Stomach (tissue), 8 donors: ENCODE measurements at regions not wholly inside any gene's neighbourhood (a gene's known extent, or its start where the extent isn't known, plus 50 kb on each side); places are given as distances from the start of the nearest gene placed in this dataset.
"Not testable (repeated sequence)": the region's sequence is repeated elsewhere in the genome, so short reads cannot be mapped to it uniquely, and the experiment has no call there.

Experiments
- DNase-seq, 2 donors: peaks; one replicate each; pipeline versions ENCODE4 v3.0.0 to v3.0.0-alpha.2; 2013 to 2019
- H3K27ac ChIP-seq, 5 donors: fragments of 200-600 bp in 4 of 5; sonication (generic) in 4 of 5; one replicate each; pipeline ENCODE4 v1.5.1; 2013 to 2019; ENCODE audit warnings: mild to moderate bottlenecking in 1 of 5, moderate library complexity in 1 of 5
- H3K27me3 ChIP-seq, 3 donors: fragments of 200-600 bp; sonication (generic); one replicate each; pipeline ENCODE4 v1.5.1; 2017 to 2019; ENCODE audit warnings: mixed run types in 1 of 3
- H3K36me3 ChIP-seq, 4 donors: fragments of 200-600 bp; sonication (generic); 1 replicate in 3 of 4; 2 replicates in 1 of 4; pipeline ENCODE4 v1.5.1; 2016 to 2019
- H3K4me1 ChIP-seq, 4 donors: fragments of 200-600 bp; sonication (generic); one replicate each; pipeline ENCODE4 v1.5.1; 2016 to 2019
- H3K4me3 ChIP-seq, 4 donors: fragments of 200-600 bp; sonication (generic) in 3 of 4; one replicate each; pipeline ENCODE4 v1.5.1; 2016 to 2019; ENCODE audit warnings: mild to moderate bottlenecking in 1 of 4
- H3K9me3 ChIP-seq, 4 donors: fragments of 200-600 bp; sonication (generic); one replicate each; pipeline ENCODE4 v1.5.1; 2016 to 2019
- EP300 ChIP-seq: sonication (generic); formaldehyde crosslinking; IDR thresholded peaks from one replicate; pipeline ENCODE4 v1.6.1; 2017; ENCODE audit warnings: antibody characterized with exemption
- POLR2A ChIP-seq, 4 donors: fragments of 450-650 bp; IDR thresholded peaks; one replicate each; pipeline ENCODE4 v1.6.1; 2016; ENCODE audit warnings: antibody characterized with exemption in 4 of 4, control low read depth in 2 of 4, mild to moderate bottlenecking in 1 of 4, moderate library complexity in 1 of 4
- POLR2AphosphoS5 ChIP-seq, 3 donors: sonication (generic); formaldehyde crosslinking; IDR thresholded peaks; one replicate each; pipeline ENCODE4 v1.6.1; 2016; ENCODE audit warnings: antibody characterized with exemption in 3 of 3
- WGBS, 5 donors: extraction: QIAGEN DNeasy Blood & Tissue Kit in 3 of 5; methylation state at CpG; one replicate each; pipeline versions ENCODE4 v1.1.5 to v1.1.7; 2013 to 2018; 5-methylcytosine and 5-hydroxymethylcytosine counted together
- intact Hi-C: fragments of 100-400 bp; cut with DNase I; formaldehyde crosslinking; loops from one replicate; pipeline ENCODE4 v1.15.1; 2023; ENCODE audit warnings: low total_unique reads
- TF ChIP-seq, protein P1 (sequence below), 7 experiments: fragments of 450-650 bp in 4 of 7; fragments of 200-600 bp in 3 of 7; sonication (generic) in 3 of 7; IDR thresholded peaks; one replicate each; pipeline ENCODE4 v1.5.1; 2016 to 2019; ENCODE audit warnings: antibody characterized with exemption in 7 of 7, control low read depth in 2 of 7, mild to moderate bottlenecking in 1 of 7
- donor health status: healthy with polysubstance abuse.
- donor health status: Bipolar disorder and iron deficiency.
- donor health status: healthy.

GRCh38 chr5:82446809-82447208 is 168.7 kb upstream of the RPS23 start:
- Histone ChIP-seq H3K4me3 (no peak overlapping the region), H3K27ac (no peak overlapping the region), H3K36me3 (no peaks in the 10 kb centered on the region), H3K4me1 (no peaks in the 10 kb centered on the region), H3K27me3 (no peaks in the 10 kb centered on the region), H3K9me3 (peaks cover 0 to 2% (median 0%) of the 10 kb centered on the region in 4 donors)
- intact Hi-C loops, result no loop called here
- TF ChIP-seq, protein P1, sequence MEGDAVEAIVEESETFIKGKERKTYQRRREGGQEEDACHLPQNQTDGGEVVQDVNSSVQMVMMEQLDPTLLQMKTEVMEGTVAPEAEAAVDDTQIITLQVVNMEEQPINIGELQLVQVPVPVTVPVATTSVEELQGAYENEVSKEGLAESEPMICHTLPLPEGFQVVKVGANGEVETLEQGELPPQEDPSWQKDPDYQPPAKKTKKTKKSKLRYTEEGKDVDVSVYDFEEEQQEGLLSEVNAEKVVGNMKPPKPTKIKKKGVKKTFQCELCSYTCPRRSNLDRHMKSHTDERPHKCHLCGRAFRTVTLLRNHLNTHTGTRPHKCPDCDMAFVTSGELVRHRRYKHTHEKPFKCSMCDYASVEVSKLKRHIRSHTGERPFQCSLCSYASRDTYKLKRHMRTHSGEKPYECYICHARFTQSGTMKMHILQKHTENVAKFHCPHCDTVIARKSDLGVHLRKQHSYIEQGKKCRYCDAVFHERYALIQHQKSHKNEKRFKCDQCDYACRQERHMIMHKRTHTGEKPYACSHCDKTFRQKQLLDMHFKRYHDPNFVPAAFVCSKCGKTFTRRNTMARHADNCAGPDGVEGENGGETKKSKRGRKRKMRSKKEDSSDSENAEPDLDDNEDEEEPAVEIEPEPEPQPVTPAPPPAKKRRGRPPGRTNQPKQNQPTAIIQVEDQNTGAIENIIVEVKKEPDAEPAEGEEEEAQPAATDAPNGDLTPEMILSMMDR (IDR thresholded peaks at IDR 0.05), result no peak
- TF ChIP-seq POLR2AphosphoS5 (IDR thresholded peaks at IDR 0.05) (no peak), EP300 (no peak), POLR2A (IDR thresholded peaks at IDR 0.05) (no peak)
- no peak for DNase-seq

- no peaks in the 10 kb centered on the region for H3K36me3 ChIP-seq
- H3K27me3 ChIP-seq, result no peaks in the 10 kb centered on the region
- TF ChIP-seq POLR2AphosphoS5 (IDR thresholded peaks at IDR 0.05) (no peak), EP300 (no peak), POLR2A (IDR thresholded peaks at IDR 0.05) (no peak)
- TF ChIP-seq, protein P1 (IDR thresholded peaks at IDR 0.05), result no peak
- H3K9me3 ChIP-seq, result no peaks in the 10 kb centered on the region
- 56 to 81% (median 75%) methylated on average over 3 of the region's 3 CpGs for WGBS, 5 donors
- intact Hi-C loops, result no loop called here
- peak in 1 of 2 donors; percentile 17 for DNase-seq
- H3K27ac ChIP-seq, result no peak overlapping the region
- no peak overlapping the region for H3K4me3 ChIP-seq
- no peaks in the 10 kb centered on the region for H3K4me1 ChIP-seq
Measured at GRCh38 chr5:82445726-82446335, 167.7 kb upstream of the RPS23 start.

DNA sequence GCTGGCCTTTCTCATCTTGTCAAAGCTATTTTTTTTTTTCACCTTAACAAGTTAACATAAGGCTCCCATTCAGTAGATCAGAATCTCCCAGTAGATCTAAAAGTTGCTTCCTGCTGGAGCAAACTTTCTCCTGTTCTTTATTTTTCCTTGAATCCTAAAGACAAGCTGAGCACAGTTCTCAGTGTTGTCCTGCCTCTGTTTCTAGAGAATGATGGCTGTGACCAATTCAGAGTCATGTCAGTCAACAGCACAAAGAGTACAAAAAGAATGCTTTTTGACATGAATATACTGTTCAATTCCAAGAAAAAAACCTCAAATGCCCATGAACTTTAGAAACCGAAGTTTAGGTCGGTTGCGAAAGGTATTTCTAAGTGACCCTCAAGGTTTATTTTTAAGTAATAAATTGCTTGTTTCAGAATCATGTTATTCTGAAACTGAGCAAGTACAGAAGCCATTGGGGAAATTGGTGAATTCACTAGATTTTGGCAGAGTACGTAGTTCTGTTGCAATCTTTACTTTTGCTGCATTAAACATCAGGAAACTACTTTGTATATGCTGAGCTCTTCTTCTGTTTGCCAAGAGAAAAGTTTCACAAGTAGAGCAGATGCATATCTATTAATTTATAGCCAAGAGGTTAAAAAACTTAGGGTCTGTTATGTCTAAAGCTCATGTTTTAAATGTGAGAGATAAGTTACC is 161.7 kb upstream of the RPS23 start:
- Histone ChIP-seq H3K27me3 (no peaks in the 10 kb centered on the region), H3K27ac (no peak overlapping the region), H3K36me3 (no peaks in the 10 kb centered on the region), H3K9me3 (peaks cover 0 to 2% (median 0%) of the 10 kb centered on the region in 4 donors), H3K4me3 (no peak overlapping the region), H3K4me1 (no peaks in the 10 kb centered on the region)
- intact Hi-C loops, result no loop called here
- DNase-seq, result peak in 1 of 2 donors; percentile 41
- no peak for TF ChIP-seq POLR2A (IDR thresholded peaks at IDR 0.05)
- TF ChIP-seq, protein P1 (IDR thresholded peaks at IDR 0.05), result no peak
- WGBS, 5 donors, result 66 to 84% (median 69%) methylated on average over 4 of the region's 4 CpGs

DNA sequence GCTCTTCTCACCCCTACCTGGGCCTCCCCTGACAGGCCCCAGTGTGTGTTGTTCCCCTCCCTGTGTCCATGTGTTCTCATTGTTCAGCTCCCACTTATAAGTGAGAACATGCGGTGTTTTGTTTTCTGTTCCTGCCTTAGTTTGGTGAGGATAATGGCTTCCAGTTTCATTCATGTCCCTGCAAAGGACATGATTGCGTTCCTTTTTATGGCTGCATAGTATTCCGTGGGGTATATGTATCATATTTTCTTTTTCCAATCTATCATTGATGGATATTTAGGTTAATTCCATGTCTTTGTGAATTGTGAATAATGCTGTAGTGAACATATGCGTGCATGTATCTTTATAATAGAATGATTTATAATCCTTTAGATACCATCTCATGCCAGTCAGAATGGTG is 159.4 kb upstream of the RPS23 start:
- H3K27me3 ChIP-seq, H3K36me3 ChIP-seq, intact Hi-C loops, H3K4me1 ChIP-seq, DNase-seq, H3K4me3 ChIP-seq, H3K27ac ChIP-seq, H3K9me3 ChIP-seq: not testable (repeated sequence)
- 69 to 83% (median 72%) methylated on average over 4 of the region's 4 CpGs for WGBS, 5 donors

- Histone ChIP-seq H3K27me3 (no peaks in the 10 kb centered on the region), H3K4me3 (no peak overlapping the region), H3K4me1 (no peaks in the 10 kb centered on the region), H3K9me3 (peaks cover 0 to 2% (median 0%) of the 10 kb centered on the region in 4 donors), H3K36me3 (no peaks in the 10 kb centered on the region), H3K27ac (no peak overlapping the region)
- no peak for TF ChIP-seq POLR2A (IDR thresholded peaks at IDR 0.05)
- TF ChIP-seq EP300, result no peak
- TF ChIP-seq POLR2AphosphoS5 (IDR thresholded peaks at IDR 0.05), result no peak
- TF ChIP-seq, protein P1 (IDR thresholded peaks at IDR 0.05), result no peak
- WGBS, 5 donors, result 57 to 81% (median 77%) methylated on average over 2 of the region's 2 CpGs
- no peak for DNase-seq
- intact Hi-C loops, result no loop called here
Measured at GRCh38 chr5:82436291-82436690, 158.1 kb upstream of the RPS23 start.

- H3K27me3 ChIP-seq, DNase-seq, H3K4me1 ChIP-seq, H3K9me3 ChIP-seq, H3K36me3 ChIP-seq, H3K4me3 ChIP-seq, H3K27ac ChIP-seq, intact Hi-C loops: not testable (repeated sequence)
- 85 to 91% (median 89%) methylated on average over 24 to 34 of the region's 35 CpGs for WGBS, 5 donors
Measured at GRCh38 chr5:82434696-82435660, 156.8 kb upstream of the RPS23 start.
